Neutrophil (primary cell): ENCODE measurements at regions not wholly inside any gene's neighbourhood (a gene's known extent, or its start where the extent isn't known, plus 50 kb on each side); places are given as distances from the start of the nearest gene placed in this dataset.
"Not testable (repeated sequence)": the region's sequence is repeated elsewhere in the genome, so short reads cannot be mapped to it uniquely, and the experiment has no call there.

Experiments used
- H3K27ac ChIP-seq: fragments of 200-600 bp; sonication (generic); 2 replicates; pipeline ENCODE4 v1.5.1; 2016; ENCODE audit warnings: mild to moderate bottlenecking, moderate library complexity
- H3K27me3 ChIP-seq: fragments of 200-600 bp; sonication (generic); 2 replicates; pipeline ENCODE4 v1.6.0; 2016; ENCODE audit warnings: mild to moderate bottlenecking
- H3K36me3 ChIP-seq: fragments of 200-600 bp; sonication (generic); 2 replicates; pipeline ENCODE4 v1.5.1; 2017
- H3K4me1 ChIP-seq, 2 experiments: fragments of 200-600 bp in 1 of 2; sonication (generic) in 1 of 2; 1 replicate in 1 of 2; 2 replicates in 1 of 2; pipeline versions ENCODE4 v1.5.1 to v1.6.1; 2013 to 2016; ENCODE audit warnings: low read depth in 1 of 2, low read length in 1 of 2, mild to moderate bottlenecking in 1 of 2, moderate library complexity in 1 of 2; ENCODE audit not compliant: control insufficient read depth in 1 of 2, insufficient read depth in 1 of 2
- H3K4me3 ChIP-seq, 2 experiments: fragments of 200-600 bp in 1 of 2; sonication (generic) in 1 of 2; 1 replicate in 1 of 2; 2 replicates in 1 of 2; pipeline ENCODE4 v1.5.1; 2013 to 2016; ENCODE audit warnings: low read depth in 1 of 2, low read length in 1 of 2, mild to moderate bottlenecking in 1 of 2, moderate library complexity in 1 of 2
- H3K9me3 ChIP-seq: fragments of 200-600 bp; sonication (generic); 2 replicates; pipeline ENCODE4 v1.5.1; 2016
- CTCF ChIP-seq: fragments of 200-600 bp; sonication (generic); IDR thresholded peaks from 2 replicates; pipeline ENCODE4 v1.5.1; 2016; ENCODE audit warnings: antibody characterized with exemption

- Histone ChIP-seq H3K9me3 (no peaks in the 10 kb centered on the region), H3K27ac (no peak overlapping the region), H3K4me1 (no peaks in the 10 kb centered on the region), H3K27me3 (no peaks in the 10 kb centered on the region), H3K36me3 (no peaks in the 10 kb centered on the region), H3K4me3 (no peak overlapping the region)
- TF ChIP-seq CTCF: no peak
Observed at GRCh38 chr18:42363446-42364441, 408.7 kb downstream of the PIK3C3 start.

GRCh38 chr18:42364766-42365165, 409.7 kb downstream of the PIK3C3 start:
- Histone ChIP-seq H3K36me3 (no peaks in the 10 kb centered on the region), H3K4me3 (no peak overlapping the region), H3K9me3 (no peaks in the 10 kb centered on the region), H3K4me1 (no peaks in the 10 kb centered on the region), H3K27me3 (no peaks in the 10 kb centered on the region), H3K27ac (no peak overlapping the region)
- no peak for TF ChIP-seq CTCF

- Histone ChIP-seq H3K9me3 (no peaks in the 10 kb centered on the region), H3K36me3 (no peaks in the 10 kb centered on the region), H3K27ac (no peak overlapping the region), H3K4me1 (no peaks in the 10 kb centered on the region), H3K27me3 (no peaks in the 10 kb centered on the region), H3K4me3 (no peak overlapping the region)
- TF ChIP-seq CTCF: no peak
Observed at GRCh38 chr18:42365591-42365990, 410.6 kb downstream of the PIK3C3 start.

DNA sequence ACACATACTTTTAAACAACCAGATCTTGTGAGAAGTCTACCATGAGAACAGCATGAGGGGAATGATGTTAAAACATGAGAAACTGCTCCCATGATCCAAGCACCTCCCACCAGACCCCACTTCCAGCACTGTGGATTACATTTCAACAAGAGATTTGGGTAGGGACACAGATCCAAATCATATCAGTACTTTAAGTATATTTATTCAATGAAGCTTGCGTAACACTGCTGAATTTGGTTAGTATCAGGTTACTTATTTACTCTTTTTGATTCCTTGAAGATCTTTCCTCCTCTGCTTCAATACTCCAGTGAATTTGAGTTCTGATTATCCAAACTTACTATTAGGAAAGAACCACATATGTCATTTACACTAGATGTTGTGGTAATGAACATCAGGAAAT, 418.6 kb downstream of the PIK3C3 start:
- Histone ChIP-seq H3K27me3 (no peaks in the 10 kb centered on the region), H3K4me3 (no peak overlapping the region), H3K4me1 (no peaks in the 10 kb centered on the region), H3K9me3 (no peaks in the 10 kb centered on the region), H3K27ac (no peak overlapping the region), H3K36me3 (no peaks in the 10 kb centered on the region)
- TF ChIP-seq CTCF: no peak

GRCh38 chr18:42374961-42375360, 419.9 kb downstream of the PIK3C3 start:
- Histone ChIP-seq H3K36me3 (no peaks in the 10 kb centered on the region), H3K4me1 (no peaks in the 10 kb centered on the region), H3K9me3 (no peaks in the 10 kb centered on the region), H3K27me3 (no peaks in the 10 kb centered on the region), H3K27ac (no peak overlapping the region), H3K4me3 (no peak overlapping the region)
- TF ChIP-seq CTCF: no peak

GRCh38 chr18:42378854-42379253, 423.8 kb downstream of the PIK3C3 start:
- H3K4me1 ChIP-seq, H3K36me3 ChIP-seq, H3K27ac ChIP-seq, H3K4me3 ChIP-seq, H3K27me3 ChIP-seq, H3K9me3 ChIP-seq: not testable (repeated sequence)

- not testable (repeated sequence) for H3K4me1 ChIP-seq, H3K36me3 ChIP-seq, H3K27me3 ChIP-seq, H3K4me3 ChIP-seq, H3K27ac ChIP-seq, H3K9me3 ChIP-seq
Observed at GRCh38 chr18:42381236-42381635, 426.2 kb downstream of the PIK3C3 start.
